Upper lobe of right lung (tissue), 1 donor: ENCODE measurements at regions not wholly inside any gene's neighbourhood (a gene's known extent, or its start where the extent isn't known, plus 50 kb on each side); places are given as distances from the start of the nearest gene placed in this dataset.

ENCODE experiments used
- ATAC-seq: fragments of 200-7000 bp; cut with Tn5 transposase; one replicate; pipeline ENCODE4 v1.9.1; 2020; ENCODE audit warnings: mild to moderate bottlenecking, moderate library complexity
- DNase-seq: peaks from one replicate; pipeline ENCODE4 v3.0.0-alpha.2; 2020
- H3K27ac ChIP-seq: fragments of 200-600 bp; one replicate; pipeline ENCODE4 v1.8.0; 2022
- H3K27me3 ChIP-seq: fragments of 200-600 bp; one replicate; pipeline ENCODE4 v1.8.0; 2022; ENCODE audit warnings: mild to moderate bottlenecking
- H3K36me3 ChIP-seq: fragments of 200-600 bp; one replicate; pipeline ENCODE4 v1.8.0; 2022
- H3K4me1 ChIP-seq: fragments of 200-600 bp; one replicate; pipeline ENCODE4 v1.8.0; 2022
- H3K4me3 ChIP-seq: fragments of 200-600 bp; one replicate; pipeline ENCODE4 v1.8.0; 2022; ENCODE audit warnings: mild to moderate bottlenecking
- H3K9me3 ChIP-seq: fragments of 200-600 bp; one replicate; pipeline ENCODE4 v1.8.0; 2022
- CTCF ChIP-seq: fragments of 200-600 bp; IDR thresholded peaks from one replicate; pipeline ENCODE4 v1.8.0; 2022; ENCODE audit warnings: antibody characterized with exemption
- intact Hi-C: fragments of 100-400 bp; cut with DNase I; formaldehyde crosslinking; loops from one replicate; pipeline ENCODE4 v1.11.0; 2022
- donor health status: DM: no; HTN: yes; CAD: no; lungs with severe emphysema.

- ATAC-seq (no peak), DNase-seq (no peak)
- Histone ChIP-seq H3K27ac (no peak overlapping the region), H3K4me1 (no peaks in the 10 kb centered on the region), H3K36me3 (no peaks in the 10 kb centered on the region), H3K27me3 (no peaks in the 10 kb centered on the region), H3K4me3 (no peak overlapping the region), H3K9me3 (no peaks in the 10 kb centered on the region)
- intact Hi-C loops = no loop called here
- no peak for TF ChIP-seq CTCF
Measured at GRCh38 chr2:236674646-236675045, 105.0 kb downstream of the ACKR3 start.

GRCh38 chr2:236675051-236675450, 105.4 kb downstream of the ACKR3 start:
- Histone ChIP-seq H3K36me3 (no peaks in the 10 kb centered on the region), H3K27me3 (no peaks in the 10 kb centered on the region), H3K4me3 (no peak overlapping the region), H3K4me1 (no peaks in the 10 kb centered on the region), H3K9me3 (no peaks in the 10 kb centered on the region), H3K27ac (no peak overlapping the region)
- ATAC-seq (no peak), DNase-seq (no peak)
- no peak for TF ChIP-seq CTCF
- intact Hi-C loops = no loop called here

GRCh38 chr2:236675526-236675925, 105.9 kb downstream of the ACKR3 start:
- H3K4me1 ChIP-seq = no peaks in the 10 kb centered on the region
- intact Hi-C loops = no loop called here
- H3K36me3 ChIP-seq = no peaks in the 10 kb centered on the region
- TF ChIP-seq CTCF = no peak
- ATAC-seq = no peak
- H3K4me3 ChIP-seq = no peak overlapping the region
- no peaks in the 10 kb centered on the region for H3K9me3 ChIP-seq
- H3K27me3 ChIP-seq = no peaks in the 10 kb centered on the region
- H3K27ac ChIP-seq = no peak overlapping the region
- DNase-seq = no peak

GRCh38 chr2:236676136-236676873, 106.7 kb downstream of the ACKR3 start:
- no peaks in the 10 kb centered on the region for H3K4me1 ChIP-seq
- H3K36me3 ChIP-seq = no peaks in the 10 kb centered on the region
- H3K9me3 ChIP-seq = no peaks in the 10 kb centered on the region
- TF ChIP-seq CTCF = no peak
- DNase-seq (no peak), ATAC-seq (no peak)
- H3K27me3 ChIP-seq = no peaks in the 10 kb centered on the region
- no peak overlapping the region for H3K27ac ChIP-seq
- intact Hi-C loops = no loop called here
- no peak overlapping the region for H3K4me3 ChIP-seq

- intact Hi-C loops = no loop called here
- TF ChIP-seq CTCF = no peak
- H3K9me3 ChIP-seq = no peaks in the 10 kb centered on the region
- no peaks in the 10 kb centered on the region for H3K4me1 ChIP-seq
- H3K27me3 ChIP-seq = no peaks in the 10 kb centered on the region
- no peak overlapping the region for H3K27ac ChIP-seq
- no peak for ATAC-seq
- no peaks in the 10 kb centered on the region for H3K36me3 ChIP-seq
- no peak overlapping the region for H3K4me3 ChIP-seq
- DNase-seq = no peak
Measured at GRCh38 chr2:236677368-236677767, 107.7 kb downstream of the ACKR3 start.
